SU-DHL-6 (cell line): ENCODE measurements at regions not wholly inside any gene's neighbourhood (a gene's known extent, or its start where the extent isn't known, plus 50 kb on each side); places are given as distances from the start of the nearest gene placed in this dataset.

Experiments used
- EZH2phosphoT487 ChIP-seq: fragments of 200-600 bp; sonication (generic), shearing (Covaris generic); conservative IDR thresholded peaks from 2 replicates; pipeline ENCODE4 v1.6.1; 2018; ENCODE audit warnings: mild to moderate bottlenecking, antibody characterized with exemption, low read length, moderate library complexity, mixed read lengths
- TF ChIP-seq, protein P1 (sequence below): fragments of 200-600 bp; sonication (generic); IDR thresholded peaks from one replicate; pipeline ENCODE4 v1.5.1; 2017; ENCODE audit warnings: antibody characterized with exemption, mild to moderate bottlenecking, low read length, moderate library complexity; ENCODE audit not compliant: insufficient read depth, poor library complexity, severe bottlenecking

DNA sequence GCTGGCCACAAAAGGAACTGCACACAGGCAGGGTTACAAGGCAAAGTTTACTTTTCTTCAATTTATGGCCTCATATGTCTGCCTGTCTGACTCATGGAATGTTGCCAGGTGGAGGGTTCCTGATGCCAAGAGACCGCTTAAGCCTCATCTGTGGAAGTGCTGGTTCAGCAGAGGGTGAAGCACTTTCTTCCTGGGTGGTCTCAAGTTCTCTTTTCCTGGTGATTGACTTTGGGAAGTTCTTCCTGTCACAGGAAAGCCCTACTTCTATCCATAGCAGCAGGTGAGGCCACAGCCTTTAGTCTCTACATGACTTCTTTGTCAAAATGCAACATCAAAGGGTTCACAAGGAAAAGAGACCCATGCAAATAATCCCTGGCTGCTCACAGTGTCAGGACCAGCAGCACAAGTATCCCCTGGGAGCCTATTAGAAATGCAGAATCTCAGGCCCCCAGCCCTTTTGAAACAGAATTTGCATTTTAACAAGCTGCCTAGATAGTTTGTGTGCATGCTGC, 81.4 kb upstream of the IGFBP7 start:
- TF ChIP-seq, protein P1, sequence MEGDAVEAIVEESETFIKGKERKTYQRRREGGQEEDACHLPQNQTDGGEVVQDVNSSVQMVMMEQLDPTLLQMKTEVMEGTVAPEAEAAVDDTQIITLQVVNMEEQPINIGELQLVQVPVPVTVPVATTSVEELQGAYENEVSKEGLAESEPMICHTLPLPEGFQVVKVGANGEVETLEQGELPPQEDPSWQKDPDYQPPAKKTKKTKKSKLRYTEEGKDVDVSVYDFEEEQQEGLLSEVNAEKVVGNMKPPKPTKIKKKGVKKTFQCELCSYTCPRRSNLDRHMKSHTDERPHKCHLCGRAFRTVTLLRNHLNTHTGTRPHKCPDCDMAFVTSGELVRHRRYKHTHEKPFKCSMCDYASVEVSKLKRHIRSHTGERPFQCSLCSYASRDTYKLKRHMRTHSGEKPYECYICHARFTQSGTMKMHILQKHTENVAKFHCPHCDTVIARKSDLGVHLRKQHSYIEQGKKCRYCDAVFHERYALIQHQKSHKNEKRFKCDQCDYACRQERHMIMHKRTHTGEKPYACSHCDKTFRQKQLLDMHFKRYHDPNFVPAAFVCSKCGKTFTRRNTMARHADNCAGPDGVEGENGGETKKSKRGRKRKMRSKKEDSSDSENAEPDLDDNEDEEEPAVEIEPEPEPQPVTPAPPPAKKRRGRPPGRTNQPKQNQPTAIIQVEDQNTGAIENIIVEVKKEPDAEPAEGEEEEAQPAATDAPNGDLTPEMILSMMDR, result no peak
- no peak for TF ChIP-seq EZH2phosphoT487
